ENCODE measurements at regions not wholly inside any gene's neighbourhood (a gene's known extent, or its start where the extent isn't known, plus 50 kb on each side); places are given as distances from the start of the nearest gene placed in this dataset.

DNA sequence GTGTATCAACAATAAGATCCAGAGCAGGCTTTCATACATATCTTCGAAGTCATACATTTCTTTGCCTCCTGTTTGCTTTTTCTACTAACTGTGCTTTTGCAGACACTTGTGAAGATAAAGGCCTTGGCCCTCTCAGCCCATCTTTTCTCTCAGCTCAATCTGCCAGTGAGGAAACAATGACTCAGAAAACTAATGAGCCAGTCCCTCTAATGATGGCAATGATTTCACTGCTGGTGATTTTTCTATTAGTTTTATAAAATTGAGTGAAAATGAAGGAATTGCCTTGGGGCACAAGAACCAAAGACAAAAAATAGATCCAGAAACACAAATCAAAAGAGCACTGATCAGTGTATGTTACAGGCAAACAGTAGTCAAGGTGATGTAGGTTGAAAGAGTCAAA lies 167.7 kb upstream of the PPP2R2B start:
- H2AFZ ChIP-seq (ENCODE audit: low read depth, low read length) = no peak overlapping the region
- no peak for TF ChIP-seq JUN (IDR thresholded peaks at IDR 0.05; ENCODE audit: borderline replicate concordance, insufficient read depth, insufficient read length, low read depth)
- TF ChIP-seq FOS (IDR thresholded peaks at IDR 0.05; ENCODE audit: borderline replicate concordance, insufficient read depth, low read length) = no peak
- no peak for TF ChIP-seq GATA2 (IDR thresholded peaks at IDR 0.05; ENCODE audit: insufficient read depth, insufficient read length, low read depth, low read length)
- TF ChIP-seq MYC (IDR thresholded peaks at IDR 0.05; ENCODE audit: low read depth, low read length) = no peak
- TF ChIP-seq, protein P1, sequence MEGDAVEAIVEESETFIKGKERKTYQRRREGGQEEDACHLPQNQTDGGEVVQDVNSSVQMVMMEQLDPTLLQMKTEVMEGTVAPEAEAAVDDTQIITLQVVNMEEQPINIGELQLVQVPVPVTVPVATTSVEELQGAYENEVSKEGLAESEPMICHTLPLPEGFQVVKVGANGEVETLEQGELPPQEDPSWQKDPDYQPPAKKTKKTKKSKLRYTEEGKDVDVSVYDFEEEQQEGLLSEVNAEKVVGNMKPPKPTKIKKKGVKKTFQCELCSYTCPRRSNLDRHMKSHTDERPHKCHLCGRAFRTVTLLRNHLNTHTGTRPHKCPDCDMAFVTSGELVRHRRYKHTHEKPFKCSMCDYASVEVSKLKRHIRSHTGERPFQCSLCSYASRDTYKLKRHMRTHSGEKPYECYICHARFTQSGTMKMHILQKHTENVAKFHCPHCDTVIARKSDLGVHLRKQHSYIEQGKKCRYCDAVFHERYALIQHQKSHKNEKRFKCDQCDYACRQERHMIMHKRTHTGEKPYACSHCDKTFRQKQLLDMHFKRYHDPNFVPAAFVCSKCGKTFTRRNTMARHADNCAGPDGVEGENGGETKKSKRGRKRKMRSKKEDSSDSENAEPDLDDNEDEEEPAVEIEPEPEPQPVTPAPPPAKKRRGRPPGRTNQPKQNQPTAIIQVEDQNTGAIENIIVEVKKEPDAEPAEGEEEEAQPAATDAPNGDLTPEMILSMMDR (IDR thresholded peaks at IDR 0.05; ENCODE audit: extremely low read depth in 1 of 2, insufficient read depth in 1 of 2, low read depth in 1 of 2, low read length in 2 of 2) = no peak
- no peak for TF ChIP-seq EZH2 (IDR thresholded peaks at IDR 0.05; ENCODE audit: borderline replicate concordance, low read depth, low read length, severe bottlenecking)
- TF ChIP-seq POLR2A (IDR thresholded peaks at IDR 0.05; ENCODE audit: low read depth, low read length) = no peak
- TF ChIP-seq, protein P2, sequence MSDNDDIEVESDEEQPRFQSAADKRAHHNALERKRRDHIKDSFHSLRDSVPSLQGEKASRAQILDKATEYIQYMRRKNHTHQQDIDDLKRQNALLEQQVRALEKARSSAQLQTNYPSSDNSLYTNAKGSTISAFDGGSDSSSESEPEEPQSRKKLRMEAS (IDR thresholded peaks at IDR 0.05; ENCODE audit: insufficient read depth, insufficient read length) = no peak
- no peaks in the 10 kb centered on the region for H3K9me3 ChIP-seq (replicated peaks; ENCODE audit: control insufficient read depth, insufficient read depth, low read length)
- dilution Hi-C loops (cut with MboI; ENCODE audit: extremely low pct_ligation_motif_present, low sequenced_read_pairs) (no loop called here), intact Hi-C loops (cut with micrococcal nuclease) (no loop called here)
- FAIRE-seq (no peak), DNase-seq (ENCODE audit: low read depth, low spot score) (no peak)
- no peak overlapping the region for H3K27ac ChIP-seq (ENCODE audit: insufficient read depth, low read depth, low read length)
- H3K27me3 ChIP-seq (ENCODE audit: control insufficient read depth in 2 of 2, insufficient read depth in 2 of 2, low read length in 2 of 2) = no peaks in the 10 kb centered on the region
- H3K9me1 ChIP-seq (replicated peaks; ENCODE audit: control insufficient read depth, extremely low read depth, insufficient read depth, low read length) = no peaks in the 10 kb centered on the region
- no peak overlapping the region for H3K4me2 ChIP-seq (ENCODE audit: insufficient read depth, low read length)
- CTCF ChIA-PET = no interaction called here
- no peaks in the 10 kb centered on the region for H4K20me1 ChIP-seq (replicated peaks; ENCODE audit: control insufficient read depth, extremely low read depth, insufficient read depth, low read length)
- H3K79me2 ChIP-seq (ENCODE audit: control insufficient read depth, insufficient read depth, low read length) = no peaks in the 10 kb centered on the region
- POLR2A ChIA-PET = no interaction called here
- no peak overlapping the region for H3K4me3 ChIP-seq (replicated peaks in 1 of 3; ENCODE audit: insufficient read depth in 1 of 3, low read depth in 1 of 3, low read length in 3 of 3)
- H3K4me1 ChIP-seq (ENCODE audit: control insufficient read depth, extremely low read depth, insufficient read depth, low read length) = no peaks in the 10 kb centered on the region
- H3K9ac ChIP-seq (replicated peaks; ENCODE audit: extremely low read depth, insufficient read depth, low read length) = no peak overlapping the region
- BruUV-seq (replicated peaks) = no TSS peak
- H3K36me3 ChIP-seq (ENCODE audit: control insufficient read depth in 2 of 2, extremely low read depth in 1 of 2, insufficient read depth in 2 of 2, low read length in 2 of 2) = no peaks in the 10 kb centered on the region

Data from endothelial cell of umbilical vein (primary cell).